ENCODE measurements at regions not wholly inside any gene's neighbourhood (a gene's known extent, or its start where the extent isn't known, plus 50 kb on each side); places are given as distances from the start of the nearest gene placed in this dataset.

DNA sequence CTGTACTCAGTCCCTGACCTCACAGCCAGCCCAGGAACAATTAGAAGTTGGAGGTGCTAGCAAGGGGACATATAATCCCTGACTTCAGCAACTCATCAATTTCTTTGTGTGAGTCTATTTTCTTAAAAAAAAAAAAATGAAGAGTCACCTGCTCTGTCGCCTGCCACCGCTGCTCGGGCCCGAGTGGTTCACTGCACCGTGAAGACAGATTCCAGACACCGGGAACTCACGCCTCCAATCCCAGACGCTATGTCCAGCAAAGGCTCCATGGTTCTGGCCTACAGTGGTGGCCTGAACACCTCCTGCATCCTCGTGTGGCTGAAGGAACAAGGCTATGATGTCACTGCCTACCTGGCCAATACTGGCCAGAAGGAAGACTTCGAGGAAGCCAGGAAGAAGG is 606.6 kb downstream of the PRELID2 start:
- Histone ChIP-seq H3K27ac (ENCODE audit: insufficient read depth, low read length, poor library complexity, severe bottlenecking) (no peak overlapping the region), H3K36me3 (ENCODE audit: control insufficient read depth, insufficient read depth, low read length) (no peaks in the 10 kb centered on the region), H3K4me1 (ENCODE audit: control insufficient read depth, insufficient read depth, low read length, poor library complexity, severe bottlenecking) (no peaks in the 10 kb centered on the region), H3K4me3 (ENCODE audit: low read depth, low read length) (no peak overlapping the region), H3K9me3 (ENCODE audit: control insufficient read depth in 2 of 2, low read length in 2 of 2) (no peaks in the 10 kb centered on the region), H3K27me3 (ENCODE audit: control insufficient read depth, insufficient read depth, low read length) (no peaks in the 10 kb centered on the region)
- DNase-seq (no peak), ATAC-seq (ENCODE audit: low read depth in 2 of 2) (no peak)
- Mint-ChIP-seq H3K27me3 (no peaks in the 10 kb centered on the region), H3K36me3 (no peaks in the 10 kb centered on the region), H3K4me1 (no peaks in the 10 kb centered on the region), H3K9me3 (peaks cover 0 to 7% (median 1%) of the 10 kb centered on the region in 7 donors), H3K27ac (no peak overlapping the region), H3K4me3 (no peak overlapping the region)

DNA sequence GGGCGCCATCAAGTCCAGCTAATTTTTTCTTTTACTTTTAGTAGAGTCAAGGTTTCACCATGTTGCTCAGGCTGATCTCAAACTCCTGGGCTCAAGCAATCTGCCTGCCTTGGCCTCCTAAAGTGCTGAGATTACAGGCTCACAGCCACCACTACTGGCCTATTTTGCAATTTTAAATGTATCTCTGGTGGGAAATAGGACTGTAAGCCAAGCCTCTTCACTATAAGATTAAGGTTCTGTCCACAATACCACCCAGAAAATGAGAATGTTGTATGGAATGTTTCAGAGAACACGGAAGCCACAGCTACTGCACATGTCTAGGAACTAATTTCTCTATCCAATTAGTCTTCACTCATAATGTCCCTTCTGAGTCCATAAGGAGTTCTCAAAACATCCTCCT is 607.3 kb downstream of the PRELID2 start:
- peaks cover 0 to 7% (median 1%) of the 10 kb centered on the region in 7 donors for H3K9me3 Mint-ChIP-seq
- no peaks in the 10 kb centered on the region for H3K4me1 Mint-ChIP-seq
- Histone ChIP-seq H3K4me1 (ENCODE audit: control insufficient read depth, insufficient read depth, low read length, poor library complexity, severe bottlenecking) (no peaks in the 10 kb centered on the region), H3K36me3 (ENCODE audit: control insufficient read depth, insufficient read depth, low read length) (no peaks in the 10 kb centered on the region), H3K9me3 (ENCODE audit: control insufficient read depth in 2 of 2, low read length in 2 of 2) (no peaks in the 10 kb centered on the region), H3K4me3 (ENCODE audit: low read depth, low read length) (no peak overlapping the region), H3K27me3 (ENCODE audit: control insufficient read depth, insufficient read depth, low read length) (no peaks in the 10 kb centered on the region), H3K27ac (ENCODE audit: insufficient read depth, low read length, poor library complexity, severe bottlenecking) (no peak overlapping the region)
- H3K36me3 Mint-ChIP-seq: no peaks in the 10 kb centered on the region
- no peak for ATAC-seq (ENCODE audit: low read depth in 2 of 2)
- no peak for DNase-seq
- H3K27me3 Mint-ChIP-seq: no peaks in the 10 kb centered on the region
- H3K27ac Mint-ChIP-seq: no peak overlapping the region
- no peak overlapping the region for H3K4me3 Mint-ChIP-seq

DNA sequence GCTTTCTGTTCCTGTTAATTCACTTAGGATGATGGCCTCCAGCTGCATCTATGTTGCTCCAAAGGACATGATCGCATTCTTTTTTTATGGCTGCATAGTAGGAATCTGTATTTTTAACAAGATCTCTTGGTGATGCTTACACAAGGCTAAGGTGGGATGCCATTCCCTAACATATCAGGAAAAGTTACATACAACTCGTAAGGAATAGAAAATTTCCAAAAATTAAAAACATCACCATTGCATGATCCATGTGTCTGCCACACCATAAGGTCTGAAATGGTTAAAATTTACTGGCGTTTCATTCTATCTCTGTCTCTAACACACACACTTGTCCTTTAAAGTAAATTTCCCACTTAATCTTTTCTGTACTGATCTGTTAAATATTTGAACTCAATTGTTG is 608.4 kb downstream of the PRELID2 start:
- no peak overlapping the region for H3K27ac Mint-ChIP-seq
- no peaks in the 10 kb centered on the region for H3K36me3 ChIP-seq (ENCODE audit: control insufficient read depth, insufficient read depth, low read length)
- no peaks in the 10 kb centered on the region for H3K27me3 ChIP-seq (ENCODE audit: control insufficient read depth, insufficient read depth, low read length)
- H3K4me3 ChIP-seq (ENCODE audit: low read depth, low read length): no peak overlapping the region
- no peak for ATAC-seq (ENCODE audit: low read depth in 2 of 2)
- H3K27me3 Mint-ChIP-seq: no peaks in the 10 kb centered on the region
- no peaks in the 10 kb centered on the region for H3K9me3 ChIP-seq (ENCODE audit: control insufficient read depth in 2 of 2, low read length in 2 of 2)
- H3K4me1 Mint-ChIP-seq: no peaks in the 10 kb centered on the region
- no peaks in the 10 kb centered on the region for H3K4me1 ChIP-seq (ENCODE audit: control insufficient read depth, insufficient read depth, low read length, poor library complexity, severe bottlenecking)
- H3K4me3 Mint-ChIP-seq: no peak overlapping the region
- DNase-seq: no peak
- peaks cover 0 to 5% (median 1%) of the 10 kb centered on the region in 7 donors for H3K9me3 Mint-ChIP-seq
- H3K27ac ChIP-seq (ENCODE audit: insufficient read depth, low read length, poor library complexity, severe bottlenecking): no peak overlapping the region
- no peaks in the 10 kb centered on the region for H3K36me3 Mint-ChIP-seq

DNA sequence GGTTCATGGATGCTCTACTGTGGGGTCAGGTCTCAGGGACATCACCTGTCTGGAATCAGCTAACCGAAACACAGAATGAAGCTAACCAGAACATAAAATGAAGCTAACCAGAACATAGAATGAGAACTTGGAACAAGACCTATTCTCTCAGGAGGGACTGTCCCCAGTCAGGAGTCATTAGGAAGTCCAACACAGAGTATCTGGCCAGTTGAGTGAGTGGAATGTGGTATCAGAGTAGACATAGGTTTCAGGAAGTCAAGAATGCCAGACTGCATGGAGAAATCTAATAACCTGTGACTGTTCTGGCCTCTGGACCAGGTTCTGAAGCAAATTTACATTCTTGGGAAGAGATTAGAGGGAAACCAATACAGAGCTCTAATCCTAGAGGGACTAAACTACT is 609.6 kb downstream of the PRELID2 start:
- Histone ChIP-seq H3K27ac (ENCODE audit: insufficient read depth, low read length, poor library complexity, severe bottlenecking) (no peak overlapping the region), H3K4me1 (ENCODE audit: control insufficient read depth, insufficient read depth, low read length, poor library complexity, severe bottlenecking) (no peaks in the 10 kb centered on the region), H3K9me3 (ENCODE audit: control insufficient read depth in 2 of 2, low read length in 2 of 2) (no peaks in the 10 kb centered on the region), H3K36me3 (ENCODE audit: control insufficient read depth, insufficient read depth, low read length) (no peaks in the 10 kb centered on the region), H3K4me3 (ENCODE audit: low read depth, low read length) (no peak overlapping the region), H3K27me3 (ENCODE audit: control insufficient read depth, insufficient read depth, low read length) (no peaks in the 10 kb centered on the region)
- no peak for ATAC-seq (ENCODE audit: low read depth in 2 of 2)
- Mint-ChIP-seq H3K27me3 (no peaks in the 10 kb centered on the region), H3K4me1 (no peaks in the 10 kb centered on the region), H3K9me3 (peaks cover 0 to 5% (median 0%) of the 10 kb centered on the region in 7 donors), H3K4me3 (no peak overlapping the region), H3K27ac (no peak overlapping the region), H3K36me3 (no peaks in the 10 kb centered on the region)
- DNase-seq: no peak

DNA sequence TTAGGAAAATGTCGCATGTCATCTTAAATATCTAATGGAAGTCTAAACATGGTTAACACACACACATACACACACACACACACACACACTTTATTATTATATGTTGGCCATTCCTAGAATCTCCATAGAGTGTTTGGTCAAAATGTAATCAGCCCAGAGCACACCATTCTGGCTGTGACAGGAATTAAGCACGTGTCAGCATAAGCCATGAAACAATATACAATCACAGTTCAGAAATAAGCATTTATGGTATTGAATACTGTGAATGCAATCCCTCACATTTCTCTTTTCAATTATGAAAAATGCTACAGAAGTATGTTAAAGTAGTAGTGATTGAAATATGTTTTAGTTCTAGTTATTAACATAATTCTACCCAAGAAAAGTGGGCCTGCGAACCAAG is 611.6 kb downstream of the PRELID2 start:
- H3K27ac ChIP-seq (ENCODE audit: insufficient read depth, low read length, poor library complexity, severe bottlenecking): no peak overlapping the region
- no peaks in the 10 kb centered on the region for H3K27me3 ChIP-seq (ENCODE audit: control insufficient read depth, insufficient read depth, low read length)
- H3K36me3 ChIP-seq (ENCODE audit: control insufficient read depth, insufficient read depth, low read length): no peaks in the 10 kb centered on the region
- no peaks in the 10 kb centered on the region for H3K9me3 ChIP-seq (ENCODE audit: control insufficient read depth in 2 of 2, low read length in 2 of 2)
- no peak overlapping the region for H3K27ac Mint-ChIP-seq
- no peaks in the 10 kb centered on the region for H3K4me1 ChIP-seq (ENCODE audit: control insufficient read depth, insufficient read depth, low read length, poor library complexity, severe bottlenecking)
- DNase-seq: no peak
- no peak overlapping the region for H3K4me3 Mint-ChIP-seq
- no peak overlapping the region for H3K4me3 ChIP-seq (ENCODE audit: low read depth, low read length)
- H3K9me3 Mint-ChIP-seq: peaks cover 0 to 5% (median 0%) of the 10 kb centered on the region in 7 donors
- H3K4me1 Mint-ChIP-seq: no peaks in the 10 kb centered on the region
- ATAC-seq (ENCODE audit: low read depth in 2 of 2): no peak
- H3K27me3 Mint-ChIP-seq: no peaks in the 10 kb centered on the region
- no peaks in the 10 kb centered on the region for H3K36me3 Mint-ChIP-seq

DNA sequence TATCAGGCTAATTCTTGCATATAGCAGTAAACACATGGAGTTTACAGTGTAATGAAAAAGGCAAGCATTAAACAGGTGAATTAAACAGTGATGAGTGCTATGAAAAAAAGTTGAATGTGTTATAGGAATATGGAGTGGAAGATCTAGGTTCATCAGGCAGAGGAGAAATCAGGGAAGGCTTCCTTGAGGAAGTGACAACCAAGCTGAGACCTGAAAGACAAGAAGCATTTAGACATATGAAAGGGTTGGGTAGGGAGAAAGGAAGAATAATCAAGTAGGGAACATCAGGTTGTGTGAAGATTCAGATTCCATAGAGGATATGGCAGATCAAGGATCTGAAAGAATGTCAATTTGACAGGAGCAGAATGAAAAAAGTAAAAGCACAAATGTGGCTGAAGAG is 612.5 kb downstream of the PRELID2 start:
- H3K36me3 ChIP-seq (ENCODE audit: control insufficient read depth, insufficient read depth, low read length): no peaks in the 10 kb centered on the region
- no peaks in the 10 kb centered on the region for H3K9me3 ChIP-seq (ENCODE audit: control insufficient read depth in 2 of 2, low read length in 2 of 2)
- Mint-ChIP-seq H3K4me1 (no peaks in the 10 kb centered on the region), H3K27ac (no peak overlapping the region), H3K36me3 (no peaks in the 10 kb centered on the region), H3K9me3 (peaks cover 0 to 8% (median 1%) of the 10 kb centered on the region in 7 donors), H3K4me3 (no peak overlapping the region), H3K27me3 (no peaks in the 10 kb centered on the region)
- H3K27ac ChIP-seq (ENCODE audit: insufficient read depth, low read length, poor library complexity, severe bottlenecking): no peak overlapping the region
- no peaks in the 10 kb centered on the region for H3K4me1 ChIP-seq (ENCODE audit: control insufficient read depth, insufficient read depth, low read length, poor library complexity, severe bottlenecking)
- DNase-seq: no peak
- H3K27me3 ChIP-seq (ENCODE audit: control insufficient read depth, insufficient read depth, low read length): no peaks in the 10 kb centered on the region
- no peak for ATAC-seq (ENCODE audit: low read depth in 2 of 2)
- no peak overlapping the region for H3K4me3 ChIP-seq (ENCODE audit: low read depth, low read length)

DNA sequence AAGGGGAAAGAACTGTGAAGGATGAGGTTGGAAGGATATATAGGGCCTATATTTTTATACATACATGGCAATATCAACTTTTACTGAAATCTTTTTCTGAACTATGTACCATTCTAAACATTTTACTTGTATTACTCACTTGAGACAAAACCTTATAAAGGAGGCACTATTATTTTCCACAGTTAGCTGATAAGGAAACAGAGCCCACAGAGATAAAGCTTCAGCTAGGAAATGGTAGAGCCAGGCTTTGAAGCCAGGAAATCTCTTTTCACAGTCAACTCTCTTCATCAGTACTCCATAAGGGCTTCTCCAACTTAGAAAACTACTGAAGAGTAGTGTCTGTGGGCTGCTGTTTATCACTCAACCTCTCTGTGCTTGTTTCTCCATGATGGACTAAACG is 613.7 kb downstream of the PRELID2 start:
- H3K4me3 ChIP-seq (ENCODE audit: low read depth, low read length): no peak overlapping the region
- Mint-ChIP-seq H3K4me3 (no peak overlapping the region), H3K27me3 (no peaks in the 10 kb centered on the region), H3K36me3 (no peaks in the 10 kb centered on the region), H3K27ac (no peak overlapping the region), H3K9me3 (peaks cover 0 to 8% (median 2%) of the 10 kb centered on the region in 7 donors), H3K4me1 (no peaks in the 10 kb centered on the region)
- no peaks in the 10 kb centered on the region for H3K9me3 ChIP-seq (ENCODE audit: control insufficient read depth in 2 of 2, low read length in 2 of 2)
- no peaks in the 10 kb centered on the region for H3K36me3 ChIP-seq (ENCODE audit: control insufficient read depth, insufficient read depth, low read length)
- no peak for DNase-seq
- H3K4me1 ChIP-seq (ENCODE audit: control insufficient read depth, insufficient read depth, low read length, poor library complexity, severe bottlenecking): no peaks in the 10 kb centered on the region
- ATAC-seq (ENCODE audit: low read depth in 2 of 2): no peak
- no peak overlapping the region for H3K27ac ChIP-seq (ENCODE audit: insufficient read depth, low read length, poor library complexity, severe bottlenecking)
- no peaks in the 10 kb centered on the region for H3K27me3 ChIP-seq (ENCODE audit: control insufficient read depth, insufficient read depth, low read length)

DNA sequence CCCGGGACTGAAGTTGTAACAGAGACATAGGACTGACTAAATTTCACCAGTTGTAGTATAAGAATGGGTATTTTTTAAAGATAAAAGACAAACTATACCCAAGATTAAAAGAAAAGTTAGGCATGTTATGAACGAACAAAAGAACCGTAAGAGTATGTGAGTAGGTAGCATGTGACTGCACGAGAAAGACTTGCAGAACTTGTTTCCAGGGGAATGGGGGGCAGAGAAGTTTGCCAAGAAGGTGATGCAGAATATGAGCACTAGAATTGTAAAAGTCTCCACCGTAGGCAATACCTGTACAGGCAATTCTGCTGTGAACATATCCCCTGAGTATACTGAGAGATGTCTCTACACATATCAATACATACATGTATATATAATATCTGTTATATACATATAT is 614.7 kb downstream of the PRELID2 start:
- Mint-ChIP-seq H3K4me3 (no peak overlapping the region), H3K36me3 (no peaks in the 10 kb centered on the region), H3K4me1 (no peaks in the 10 kb centered on the region), H3K9me3 (peaks cover 0 to 5% (median 3%) of the 10 kb centered on the region in 7 donors), H3K27me3 (no peaks in the 10 kb centered on the region), H3K27ac (no peak overlapping the region)
- Histone ChIP-seq H3K4me1 (ENCODE audit: control insufficient read depth, insufficient read depth, low read length, poor library complexity, severe bottlenecking) (no peaks in the 10 kb centered on the region), H3K9me3 (ENCODE audit: control insufficient read depth in 2 of 2, low read length in 2 of 2) (no peaks in the 10 kb centered on the region), H3K36me3 (ENCODE audit: control insufficient read depth, insufficient read depth, low read length) (no peaks in the 10 kb centered on the region), H3K27me3 (ENCODE audit: control insufficient read depth, insufficient read depth, low read length) (no peaks in the 10 kb centered on the region), H3K4me3 (ENCODE audit: low read depth, low read length) (no peak overlapping the region), H3K27ac (ENCODE audit: insufficient read depth, low read length, poor library complexity, severe bottlenecking) (no peak overlapping the region)
- ATAC-seq (ENCODE audit: low read depth in 2 of 2) (no peak), DNase-seq (no peak)
